GM18520 (cell line): ENCODE measurements at regions not wholly inside any gene's neighbourhood (a gene's known extent, or its start where the extent isn't known, plus 50 kb on each side); places are given as distances from the start of the nearest gene placed in this dataset.

Source experiments
- ATAC-seq: cut with Tn5 transposase; IDR thresholded peaks from one replicate; pipeline ENCODE4 v1.9.1; 2021; ENCODE audit not compliant: unreplicated experiment

DNA sequence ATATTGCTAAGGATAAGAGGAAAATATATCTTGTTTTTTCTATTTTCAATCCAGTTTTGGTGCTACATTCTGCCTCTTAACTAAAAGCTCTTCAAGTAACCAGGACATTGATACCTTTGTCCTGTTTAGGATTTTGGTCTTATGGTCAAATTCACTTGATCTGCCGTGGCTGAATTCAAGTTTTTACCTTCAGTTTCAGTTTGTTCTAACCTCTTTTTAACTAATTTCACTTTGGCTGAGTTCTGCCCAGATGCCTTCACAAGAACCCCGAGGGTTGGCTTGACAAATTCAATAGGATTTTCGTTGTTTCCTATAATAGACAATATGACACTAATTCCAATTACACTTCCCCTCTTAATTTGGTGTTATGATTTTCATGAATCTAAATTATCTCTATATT lies 84.5 kb upstream of the C1orf21 start:
- ATAC-seq, result no peak

DNA sequence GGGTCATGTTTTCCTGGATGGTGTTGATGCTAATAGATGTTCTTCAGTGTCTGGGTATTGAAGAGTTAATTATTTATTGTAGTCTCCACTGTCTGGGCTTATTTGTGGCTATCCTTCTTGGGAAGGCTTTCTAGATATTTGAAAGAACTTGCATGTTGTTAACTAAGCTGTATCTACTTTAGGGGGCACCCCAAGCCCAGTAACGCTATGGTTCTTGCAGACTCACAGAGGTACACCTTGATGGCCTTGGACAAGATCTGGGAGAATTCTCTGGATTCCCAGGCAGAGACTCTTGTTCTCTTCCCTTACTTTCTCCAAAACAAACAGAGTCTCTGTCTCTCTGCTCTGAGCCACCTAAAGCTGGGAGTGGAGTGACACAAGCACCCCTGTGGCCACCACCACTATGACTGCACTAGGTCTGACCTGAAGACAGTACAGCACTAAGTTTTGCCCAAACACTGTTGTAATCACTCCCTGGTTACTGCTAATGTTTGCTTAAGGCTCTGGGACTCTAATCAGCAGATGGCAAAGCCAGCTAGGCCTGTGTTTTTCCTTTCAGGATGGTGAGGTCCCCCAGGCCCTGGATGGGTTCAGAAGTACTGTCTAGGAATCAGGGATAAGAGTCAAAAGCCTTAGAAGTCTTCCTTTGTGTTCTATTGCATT lies 76.5 kb upstream of the C1orf21 start:
- ATAC-seq, result no peak

DNA sequence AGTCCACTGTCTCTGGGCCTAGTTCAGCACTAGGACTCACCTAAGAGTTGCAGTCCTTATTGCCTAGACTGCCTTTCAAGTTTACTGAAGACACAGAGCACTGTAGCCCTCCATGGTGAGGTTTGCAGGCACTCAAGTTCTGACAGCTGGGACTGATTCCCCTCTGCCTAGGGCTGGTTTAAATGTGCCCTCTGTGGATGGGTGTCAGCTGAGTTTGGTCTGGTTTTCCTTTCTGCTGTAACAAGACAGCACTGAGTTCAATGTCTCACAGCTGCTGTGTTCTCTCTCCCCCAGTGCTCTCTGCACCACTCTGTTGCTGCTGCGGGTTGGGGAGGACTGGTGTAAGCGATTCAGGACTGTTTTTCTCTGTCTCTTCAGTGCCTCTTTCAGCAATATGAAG lies 75.2 kb upstream of the C1orf21 start:
- ATAC-seq, result no peak

DNA sequence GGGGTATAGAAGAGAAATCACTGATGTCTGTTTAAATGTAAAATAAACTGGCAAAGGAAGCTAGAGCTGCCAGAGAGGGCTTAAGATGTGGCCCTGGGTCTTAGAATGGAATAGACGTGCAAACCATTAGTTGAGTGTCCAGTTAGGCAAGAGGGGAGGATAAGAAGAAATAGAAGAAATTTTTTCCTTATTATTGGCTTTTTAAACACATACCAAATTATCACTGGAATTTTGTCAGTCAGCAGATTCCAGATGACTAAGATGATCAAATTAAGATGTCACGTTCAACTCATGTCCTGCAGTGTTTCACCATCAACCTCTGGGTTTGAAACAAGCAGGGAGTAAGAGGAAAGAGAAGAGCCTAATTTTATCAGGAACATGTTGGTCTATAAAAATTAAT lies 71.6 kb upstream of the C1orf21 start:
- ATAC-seq, result no peak

DNA sequence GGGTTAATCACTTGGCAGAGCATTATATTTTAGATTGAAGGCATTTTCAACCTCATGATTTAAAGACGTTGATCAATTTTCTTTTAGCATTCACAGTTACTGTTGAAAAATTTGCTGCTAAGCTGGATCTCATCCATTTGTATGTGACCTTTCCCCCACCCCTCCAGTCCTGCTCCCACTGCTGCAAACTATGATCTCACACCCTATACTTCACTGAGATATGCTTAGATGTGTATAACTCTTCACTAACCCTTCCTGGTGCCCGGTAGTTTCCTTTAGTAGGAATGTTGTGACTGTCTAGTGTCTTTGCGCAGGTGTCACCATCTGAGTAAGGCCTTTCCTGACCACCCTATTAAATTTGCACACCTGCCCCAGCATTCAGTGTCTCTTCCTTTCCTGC lies 67.0 kb upstream of the C1orf21 start:
- no peak for ATAC-seq

DNA sequence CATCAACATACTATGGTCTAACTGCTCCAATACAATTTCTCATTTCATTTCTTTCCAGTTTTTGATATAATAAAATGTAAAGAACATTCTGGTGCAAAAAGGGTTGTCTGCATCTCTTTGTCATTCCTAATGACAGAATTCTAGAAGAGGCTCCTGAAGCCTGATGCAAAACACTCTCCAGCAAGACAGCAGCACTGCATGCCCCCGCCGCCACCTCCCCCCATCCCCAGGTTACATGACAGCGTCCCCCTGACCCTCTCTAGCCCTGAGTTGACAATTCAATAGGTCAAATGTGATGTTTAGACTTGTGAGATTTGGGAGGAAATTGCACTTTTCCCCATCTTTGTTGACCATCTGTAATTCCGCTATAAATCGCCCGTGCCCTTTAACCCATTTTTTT lies 64.6 kb upstream of the C1orf21 start:
- no peak for ATAC-seq

DNA sequence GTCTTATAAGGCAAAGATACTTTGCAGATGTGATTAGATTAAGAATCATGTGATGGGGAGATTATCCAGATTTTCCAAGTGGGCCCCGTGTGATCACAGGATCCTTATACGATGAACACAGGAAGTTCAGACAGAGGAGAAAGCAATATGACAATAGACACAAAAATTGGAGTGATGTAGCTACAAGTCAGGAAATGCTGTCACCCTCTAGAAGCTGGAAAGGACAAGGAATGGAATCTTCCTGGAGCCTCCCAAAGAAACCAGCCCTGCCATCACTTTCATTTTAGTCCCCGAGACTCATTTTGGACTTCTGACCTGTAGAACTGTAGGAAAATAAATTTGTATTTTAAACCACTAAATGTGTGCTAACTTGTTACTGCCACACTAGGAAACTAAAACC lies 61.9 kb upstream of the C1orf21 start:
- no peak for ATAC-seq

DNA sequence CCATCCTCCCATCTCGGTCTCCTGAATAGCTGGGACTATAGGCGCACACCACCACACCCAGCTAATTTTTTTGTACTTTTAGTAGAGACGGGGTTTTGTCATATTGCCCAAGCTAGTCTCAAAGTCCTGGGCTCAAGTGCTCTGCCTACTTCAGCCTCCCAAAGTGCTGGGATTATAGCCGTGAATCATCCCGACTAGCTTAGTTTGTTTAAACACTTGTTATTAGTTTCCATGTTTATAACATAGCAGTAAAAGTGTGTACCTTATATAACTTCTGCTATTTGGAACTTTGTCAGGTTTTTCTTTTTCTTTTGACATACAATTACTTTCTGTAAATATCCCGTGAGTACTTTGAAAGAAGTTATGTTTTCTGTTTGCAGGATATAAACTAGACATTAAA lies 60.6 kb upstream of the C1orf21 start:
- ATAC-seq, result no peak

DNA sequence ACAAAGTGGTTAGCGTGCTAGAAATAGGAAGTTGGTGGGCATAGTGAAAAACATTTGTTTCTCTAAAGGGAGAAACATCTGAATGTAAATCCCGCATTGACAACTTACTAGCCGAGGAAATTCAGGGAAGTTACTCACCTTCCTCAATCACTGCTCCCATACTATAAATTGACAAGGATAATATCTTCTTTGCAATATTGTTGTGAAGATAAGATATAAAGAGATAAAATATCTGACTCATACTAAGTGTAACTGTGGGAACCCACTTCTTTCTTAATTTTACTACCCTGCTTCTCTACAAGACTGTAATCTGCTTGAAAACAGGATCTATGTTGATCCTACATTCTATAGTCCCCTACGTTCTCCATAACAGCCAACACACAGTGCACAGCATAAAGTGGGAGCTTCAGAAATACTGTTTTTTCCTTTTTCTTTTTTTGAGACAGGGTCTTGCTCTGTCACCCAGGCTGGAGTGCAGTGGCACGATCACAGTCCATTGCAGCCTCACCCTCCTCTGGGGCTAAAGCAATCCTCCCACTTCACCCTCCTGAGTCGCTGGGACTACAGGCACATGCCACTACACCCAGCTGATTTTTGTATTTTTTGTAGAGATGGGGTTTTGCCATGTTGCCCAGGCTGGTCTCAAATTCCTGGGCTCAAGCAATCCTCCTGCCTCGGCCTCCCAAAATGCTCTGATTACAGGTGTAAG lies 57.4 kb upstream of the C1orf21 start:
- no peak for ATAC-seq

DNA sequence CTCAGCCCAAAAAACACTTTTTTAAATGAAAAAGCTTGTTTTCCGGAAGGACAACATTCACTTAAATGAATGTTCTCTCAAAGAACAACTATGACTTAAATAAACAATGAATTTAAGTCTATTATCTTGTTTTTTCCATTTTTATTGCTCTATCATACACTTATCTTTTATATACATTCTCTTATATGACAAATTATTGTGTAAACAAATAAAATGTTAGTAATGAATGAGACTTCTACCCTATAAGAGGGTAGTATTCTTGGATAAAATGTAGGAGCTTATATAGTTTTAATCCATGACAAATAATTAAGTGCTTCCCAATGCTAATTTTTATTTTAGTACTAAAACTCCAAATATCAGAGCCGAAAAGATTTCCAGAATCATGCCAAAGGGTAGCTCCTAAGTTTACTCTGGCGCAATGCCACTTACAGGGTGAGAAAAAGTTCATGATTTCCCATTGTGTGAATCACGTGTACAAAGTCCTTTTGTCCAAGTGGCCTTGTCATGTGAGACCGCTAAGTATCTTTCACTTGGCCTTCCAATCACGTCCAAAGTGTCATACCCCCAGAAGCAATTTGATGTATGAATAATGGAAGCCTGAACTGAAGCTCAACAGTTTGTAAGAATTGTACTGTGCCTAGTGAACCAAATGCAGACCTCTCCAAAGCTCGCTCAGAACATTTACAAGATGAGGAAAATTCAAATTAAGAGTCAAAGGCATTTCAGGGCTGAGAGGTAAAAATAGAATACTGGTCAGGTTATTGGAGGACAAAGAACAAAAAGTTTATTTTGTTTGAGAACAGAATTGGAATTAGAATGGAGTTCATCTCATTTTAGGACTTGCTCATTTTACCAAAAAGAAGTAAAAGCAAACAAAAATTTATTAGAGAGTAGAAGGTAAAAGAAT lies 56.6 kb upstream of the C1orf21 start:
- ATAC-seq, result no peak

DNA sequence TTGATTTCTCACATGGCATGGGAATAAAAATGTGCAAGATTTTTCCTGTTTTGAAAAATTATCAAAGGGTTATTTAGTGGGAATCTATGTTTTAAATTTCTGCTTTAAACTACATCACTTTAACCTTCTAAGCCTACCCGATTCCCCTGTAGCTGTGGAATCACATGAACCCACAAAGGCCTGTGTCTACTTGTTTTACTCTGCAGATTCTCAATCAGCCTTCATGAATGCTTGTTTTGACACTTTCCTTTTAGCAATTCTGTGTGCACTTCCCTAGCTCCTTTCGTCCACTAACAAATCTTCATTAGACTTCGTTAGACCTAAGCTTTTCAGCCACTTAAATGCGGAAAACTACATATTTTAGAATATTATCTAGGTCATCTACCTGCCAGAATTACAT lies 56.0 kb upstream of the C1orf21 start:
- ATAC-seq, result no peak
